Prostate gland (tissue), 2 donors: ENCODE measurements at regions not wholly inside any gene's neighbourhood (a gene's known extent, or its start where the extent isn't known, plus 50 kb on each side); places are given as distances from the start of the nearest gene placed in this dataset.

ENCODE experiments used
- DNase-seq: peaks from one replicate; pipeline ENCODE4 v3.0.0-alpha.2; 2019; ENCODE audit warnings: low spot score
- H3K27ac ChIP-seq, 2 donors: fragments of 200-600 bp; sonication (generic); 2 replicates each; pipeline ENCODE4 v1.5.1; 2017 to 2019
- H3K27me3 ChIP-seq: fragments of 200-600 bp; sonication (generic); replicated peaks from 2 replicates; pipeline ENCODE4 v1.5.1; 2019; ENCODE audit not compliant: insufficient read depth
- H3K36me3 ChIP-seq, 2 donors: fragments of 200-600 bp; sonication (generic); 1 replicate in 1 of 2; 2 replicates in 1 of 2; pipeline versions ENCODE4 v1.5.1 to v1.8.1; 2017 to 2019
- H3K4me1 ChIP-seq: fragments of 200-600 bp; sonication (generic); replicated peaks from 2 replicates; pipeline ENCODE4 v1.5.1; 2019
- H3K4me3 ChIP-seq, 2 donors: fragments of 200-600 bp; sonication (generic); 2 replicates each; pipeline ENCODE4 v1.5.1; 2017 to 2019
- H3K9me3 ChIP-seq: fragments of 200-600 bp; sonication (generic); 2 replicates; pipeline ENCODE4 v1.5.1; 2017
- POLR2A ChIP-seq: fragments of 450-650 bp; IDR thresholded peaks from one replicate; pipeline ENCODE4 v1.6.1; 2016; ENCODE audit warnings: antibody characterized with exemption, mild to moderate bottlenecking
- POLR2AphosphoS5 ChIP-seq: sonication (generic); formaldehyde crosslinking; IDR thresholded peaks from one replicate; pipeline ENCODE4 v1.6.1; 2017; ENCODE audit warnings: antibody characterized with exemption
- WGBS: methylation state at CpG from one replicate; pipeline ENCODE4 v1.1.5; 2018; 5-methylcytosine and 5-hydroxymethylcytosine counted together
- intact Hi-C: fragments of 100-400 bp; cut with DNase I; formaldehyde crosslinking; loops from one replicate; pipeline ENCODE4 v1.14.2; 2022
- TF ChIP-seq, protein P1 (sequence below), 4 experiments: fragments of 200-600 bp in 2 of 4; fragments of 450-650 bp in 2 of 4; sonication (generic) in 2 of 4; IDR thresholded peaks; 1 replicate in 3 of 4; 2 replicates in 1 of 4; pipeline ENCODE4 v1.5.1; 2016 to 2019; ENCODE audit warnings: antibody characterized with exemption in 4 of 4, mild to moderate bottlenecking in 2 of 4, moderate library complexity in 2 of 4

DNA sequence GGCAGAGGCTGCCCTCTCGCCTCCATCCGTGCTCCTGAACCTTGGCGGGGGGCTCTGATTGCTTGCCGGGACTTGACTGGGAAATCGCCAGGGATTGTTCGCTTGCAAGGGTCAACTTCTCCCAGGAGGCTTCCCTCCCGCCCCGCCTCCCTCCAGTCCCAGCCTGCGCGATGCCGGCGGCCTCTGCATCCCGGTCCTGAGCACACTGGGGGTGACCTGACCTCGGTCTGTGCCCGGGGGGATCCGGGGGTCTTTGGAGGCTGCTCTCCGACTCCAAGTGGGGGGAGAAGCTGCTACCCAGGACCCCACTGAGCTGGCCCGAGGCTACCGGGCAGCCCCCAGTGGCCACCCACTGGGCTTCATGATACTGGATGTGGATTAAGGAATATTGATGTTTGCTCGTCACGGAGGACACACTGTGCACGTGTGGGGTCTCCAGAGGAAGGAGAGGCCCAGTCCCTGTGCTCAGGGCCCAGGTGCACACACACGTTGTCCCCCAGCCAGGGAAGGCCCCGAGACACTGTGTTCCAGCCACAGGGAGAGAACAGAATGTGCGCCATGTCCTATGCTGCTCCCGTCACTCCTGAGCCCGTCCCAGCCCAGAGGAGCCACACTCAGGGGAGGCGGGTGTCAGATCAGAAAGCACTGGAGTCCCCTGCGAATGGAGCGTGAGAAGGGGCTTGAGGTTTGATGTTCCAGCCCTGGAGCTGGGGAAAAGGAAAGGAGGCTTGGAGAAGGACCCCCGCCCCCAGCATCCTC lies 55.9 kb upstream of the NKX1-1 start:
- Histone ChIP-seq H3K27ac (no peak overlapping the region), H3K36me3 (no peaks in the 10 kb centered on the region), H3K4me3 (no peak overlapping the region), H3K4me1 (no peaks in the 10 kb centered on the region), H3K27me3 (peaks cover 13% of the 10 kb centered on the region), H3K9me3 (no peaks in the 10 kb centered on the region)
- 40% methylated on average over 31 of the region's 31 CpGs for WGBS
- TF ChIP-seq POLR2AphosphoS5 (no peak), POLR2A (no peak)
- TF ChIP-seq, protein P1, sequence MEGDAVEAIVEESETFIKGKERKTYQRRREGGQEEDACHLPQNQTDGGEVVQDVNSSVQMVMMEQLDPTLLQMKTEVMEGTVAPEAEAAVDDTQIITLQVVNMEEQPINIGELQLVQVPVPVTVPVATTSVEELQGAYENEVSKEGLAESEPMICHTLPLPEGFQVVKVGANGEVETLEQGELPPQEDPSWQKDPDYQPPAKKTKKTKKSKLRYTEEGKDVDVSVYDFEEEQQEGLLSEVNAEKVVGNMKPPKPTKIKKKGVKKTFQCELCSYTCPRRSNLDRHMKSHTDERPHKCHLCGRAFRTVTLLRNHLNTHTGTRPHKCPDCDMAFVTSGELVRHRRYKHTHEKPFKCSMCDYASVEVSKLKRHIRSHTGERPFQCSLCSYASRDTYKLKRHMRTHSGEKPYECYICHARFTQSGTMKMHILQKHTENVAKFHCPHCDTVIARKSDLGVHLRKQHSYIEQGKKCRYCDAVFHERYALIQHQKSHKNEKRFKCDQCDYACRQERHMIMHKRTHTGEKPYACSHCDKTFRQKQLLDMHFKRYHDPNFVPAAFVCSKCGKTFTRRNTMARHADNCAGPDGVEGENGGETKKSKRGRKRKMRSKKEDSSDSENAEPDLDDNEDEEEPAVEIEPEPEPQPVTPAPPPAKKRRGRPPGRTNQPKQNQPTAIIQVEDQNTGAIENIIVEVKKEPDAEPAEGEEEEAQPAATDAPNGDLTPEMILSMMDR (IDR thresholded peaks at IDR 0.05) = no peak
- intact Hi-C loops = no loop called here
- DNase-seq = no peak

DNA sequence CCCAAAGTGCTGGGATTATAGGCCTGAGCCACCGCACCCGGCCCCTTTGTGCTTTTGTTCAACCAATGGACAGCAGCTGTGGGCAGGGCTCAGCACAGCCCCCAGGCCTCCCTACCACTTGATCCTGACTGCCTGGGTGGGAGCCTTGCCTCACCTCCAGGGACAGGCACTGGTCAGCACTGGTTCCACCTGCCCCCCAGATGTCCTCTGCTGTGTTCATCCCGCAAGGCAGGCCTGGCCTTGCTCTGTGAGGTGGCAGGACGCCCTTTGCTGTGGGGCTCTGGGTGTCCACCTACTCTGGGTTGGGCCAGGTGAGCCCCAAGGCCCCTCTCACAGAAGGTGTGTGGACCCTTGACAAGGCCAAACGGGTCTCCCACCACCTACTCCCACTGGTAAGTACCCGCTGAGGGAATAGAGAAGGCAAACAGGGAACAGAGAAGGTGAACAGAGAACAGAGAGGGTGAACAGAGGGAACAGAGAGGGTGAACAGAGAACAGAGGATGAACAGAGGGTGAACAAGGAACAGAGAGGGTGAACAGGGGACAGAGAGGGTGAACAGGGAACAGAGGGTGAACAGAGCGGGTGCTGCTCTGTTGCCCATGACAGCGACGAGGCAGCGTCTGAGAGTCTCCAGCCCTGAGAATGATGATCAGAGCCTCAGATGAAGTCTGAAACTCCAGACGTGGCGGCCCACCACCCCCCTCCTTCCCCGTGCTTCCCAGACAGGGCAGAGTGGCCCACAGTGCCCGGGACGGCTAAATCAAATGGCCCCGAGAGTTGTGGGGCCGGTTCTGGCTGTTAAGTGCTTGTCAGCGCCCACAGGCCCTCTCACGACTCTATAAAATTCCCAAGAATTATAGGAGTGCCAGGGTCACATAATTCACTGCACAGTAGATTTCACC lies 55.0 kb upstream of the NKX1-1 start:
- intact Hi-C loops = no loop called here
- Histone ChIP-seq H3K27ac (no peak overlapping the region), H3K27me3 (peaks cover 10% of the 10 kb centered on the region), H3K9me3 (no peaks in the 10 kb centered on the region), H3K4me3 (no peak overlapping the region), H3K36me3 (no peaks in the 10 kb centered on the region), H3K4me1 (no peaks in the 10 kb centered on the region)
- TF ChIP-seq POLR2AphosphoS5 (no peak), POLR2A (no peak)
- TF ChIP-seq, protein P1 (IDR thresholded peaks at IDR 0.05) = no peak
- DNase-seq = no peak
- WGBS = 54% methylated on average over 17 of the region's 19 CpGs

DNA sequence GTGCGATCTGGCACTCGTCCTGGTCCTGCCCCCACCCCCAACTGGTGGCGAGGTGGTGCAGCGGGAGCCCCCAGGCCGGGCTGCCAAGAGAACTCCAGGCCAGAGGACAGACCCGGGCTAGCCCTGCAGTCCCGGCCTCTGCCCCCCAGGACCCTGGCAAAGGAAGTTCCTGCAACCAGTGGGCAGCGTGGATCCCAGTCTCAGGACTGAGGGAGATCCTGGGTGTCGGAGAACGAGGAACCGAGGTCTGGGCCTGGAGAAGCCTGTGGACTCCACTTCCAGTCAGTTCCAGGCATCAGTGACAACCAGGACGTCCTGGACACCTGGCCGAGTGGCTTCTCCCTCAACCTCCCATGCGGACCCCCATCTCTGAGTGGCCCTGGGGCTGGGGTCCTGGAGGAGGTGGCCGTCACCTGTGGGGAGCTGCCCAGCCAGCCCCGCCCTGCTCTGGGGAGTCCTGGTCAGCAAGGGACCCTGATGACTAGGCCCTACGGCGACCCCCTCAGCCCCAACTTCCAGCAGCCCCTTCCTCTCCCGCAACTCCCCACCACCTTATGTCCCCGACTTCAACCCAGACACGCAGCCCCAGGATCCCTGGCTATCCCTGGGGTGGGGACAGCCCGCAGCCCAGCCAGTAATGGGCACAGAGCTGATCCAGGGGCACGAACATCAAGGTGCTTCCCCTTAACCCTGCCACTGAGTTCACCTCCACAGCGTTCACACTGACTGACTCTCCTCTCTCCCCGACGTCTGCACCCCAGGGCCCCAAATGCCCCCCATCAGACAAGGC lies 53.7 kb upstream of the NKX1-1 start:
- Histone ChIP-seq H3K4me3 (no peak overlapping the region), H3K9me3 (no peaks in the 10 kb centered on the region), H3K27ac (no peak overlapping the region), H3K4me1 (no peaks in the 10 kb centered on the region), H3K36me3 (no peaks in the 10 kb centered on the region), H3K27me3 (peaks cover 8% of the 10 kb centered on the region)
- no peak for DNase-seq
- WGBS = 67% methylated on average over 26 of the region's 26 CpGs
- intact Hi-C loops = no loop called here
- TF ChIP-seq, protein P1 (IDR thresholded peaks at IDR 0.05) = no peak
- TF ChIP-seq POLR2AphosphoS5 (no peak), POLR2A (no peak)

DNA sequence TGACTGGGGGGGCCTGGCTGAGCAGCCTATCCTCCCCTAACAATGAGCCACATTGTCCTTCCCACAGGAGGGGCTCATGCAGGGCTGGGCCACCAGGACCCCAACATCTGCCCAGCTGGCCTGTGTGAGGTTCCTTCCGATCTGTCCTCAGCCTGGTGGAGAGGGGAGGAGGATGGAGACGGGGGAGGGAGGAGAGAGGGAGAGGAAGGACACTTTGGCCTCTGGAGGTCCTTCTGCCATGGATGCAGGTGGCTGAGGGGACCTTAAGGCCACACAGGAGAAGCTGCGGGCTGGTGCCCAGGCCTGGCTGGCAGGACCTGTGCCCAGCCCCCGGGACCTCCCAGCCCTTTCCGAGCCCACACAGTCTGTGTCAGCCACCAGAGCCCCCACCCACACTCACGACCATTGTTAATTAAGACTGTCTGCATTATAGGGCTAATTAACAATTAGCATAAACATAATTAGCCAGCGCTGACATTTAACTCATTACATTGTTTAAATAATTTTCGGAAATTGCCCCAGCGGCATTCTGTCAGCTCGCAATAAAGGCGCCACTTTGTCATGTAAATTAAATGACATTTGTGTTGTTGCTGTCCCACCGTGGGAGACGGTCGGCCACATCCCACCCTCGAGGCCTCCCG lies 53.0 kb upstream of the NKX1-1 start:
- H3K27me3 ChIP-seq = peaks cover 8% of the 10 kb centered on the region

DNA sequence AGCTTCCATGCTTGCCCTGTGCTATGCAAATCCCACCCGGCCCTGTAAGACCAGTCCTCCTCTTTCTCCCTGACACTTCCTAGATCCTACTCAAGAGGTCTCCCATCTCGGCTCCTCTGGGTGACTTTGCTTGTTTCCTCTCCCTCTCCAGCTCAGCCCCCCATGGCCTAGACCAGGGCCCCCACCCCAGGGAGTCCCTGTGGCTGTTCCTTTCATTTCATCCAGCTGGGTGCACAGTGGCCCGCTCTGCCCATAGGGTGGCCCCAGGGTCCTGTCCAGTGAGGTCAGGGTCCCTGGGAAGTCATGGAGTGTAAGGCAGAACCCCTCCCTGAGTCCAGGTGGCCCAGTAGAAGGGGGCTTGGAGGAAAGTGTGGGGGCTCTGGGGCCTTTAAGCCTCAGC lies 52.3 kb upstream of the NKX1-1 start:
- H3K27me3 ChIP-seq = peaks cover 8% of the 10 kb centered on the region
- no peak for DNase-seq
- intact Hi-C loops = no loop called here

More for the DNA sequence above, 53.0 kb upstream of the NKX1-1 start:
- H3K4me1 ChIP-seq = no peaks in the 10 kb centered on the region
- whole genome bisulfite sequencing = 50% methylated on average over 16 of the region's 16 CpGs
- intact Hi-C loops = no loop called here
- no peak overlapping the region for H3K27ac ChIP-seq
- no peak for DNase-seq
- H3K4me3 ChIP-seq = no peak overlapping the region
- H3K36me3 ChIP-seq = no peaks in the 10 kb centered on the region
- no peaks in the 10 kb centered on the region for H3K9me3 ChIP-seq
- TF ChIP-seq POLR2A = no peak

More for the DNA sequence above, 52.3 kb upstream of the NKX1-1 start:
- no peaks in the 10 kb centered on the region for H3K4me1 ChIP-seq
- H3K36me3 ChIP-seq = no peaks in the 10 kb centered on the region
- H3K27ac ChIP-seq = no peak overlapping the region
- TF ChIP-seq POLR2A = no peak
- TF ChIP-seq, protein P1 (IDR thresholded peaks at IDR 0.05) = no peak
- no peak for TF ChIP-seq POLR2AphosphoS5
- no peaks in the 10 kb centered on the region for H3K9me3 ChIP-seq
- H3K4me3 ChIP-seq = no peak overlapping the region
- 53% methylated on average over 3 of the region's 3 CpGs for WGBS
